ENCODE measurements at regions not wholly inside any gene's neighbourhood (a gene's known extent, or its start where the extent isn't known, plus 50 kb on each side); places are given as distances from the start of the nearest gene placed in this dataset.

DNA sequence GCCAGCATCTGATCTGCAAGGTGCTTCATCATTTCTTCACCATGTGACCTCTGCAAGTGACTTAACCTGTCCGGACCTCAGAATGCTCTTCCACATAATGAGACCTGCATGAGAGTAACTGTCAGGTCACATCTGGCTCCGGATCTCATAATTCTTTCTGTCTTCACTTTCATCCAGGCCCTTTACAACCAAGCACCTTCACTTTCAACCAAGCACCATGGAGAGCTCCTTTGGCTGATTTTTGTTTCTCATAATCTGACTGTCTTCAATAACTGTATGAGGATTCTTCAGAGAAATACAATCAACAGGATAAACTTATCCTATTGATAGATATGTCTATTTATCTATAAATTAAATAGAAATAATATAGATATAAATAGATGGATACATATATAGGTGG is 148.1 kb downstream of the VCX3A start:
- TF ChIP-seq POLR2AphosphoS5 (IDR thresholded peaks at IDR 0.05; ENCODE audit: low read depth, low read length) = no peak
- TF ChIP-seq, protein P1, sequence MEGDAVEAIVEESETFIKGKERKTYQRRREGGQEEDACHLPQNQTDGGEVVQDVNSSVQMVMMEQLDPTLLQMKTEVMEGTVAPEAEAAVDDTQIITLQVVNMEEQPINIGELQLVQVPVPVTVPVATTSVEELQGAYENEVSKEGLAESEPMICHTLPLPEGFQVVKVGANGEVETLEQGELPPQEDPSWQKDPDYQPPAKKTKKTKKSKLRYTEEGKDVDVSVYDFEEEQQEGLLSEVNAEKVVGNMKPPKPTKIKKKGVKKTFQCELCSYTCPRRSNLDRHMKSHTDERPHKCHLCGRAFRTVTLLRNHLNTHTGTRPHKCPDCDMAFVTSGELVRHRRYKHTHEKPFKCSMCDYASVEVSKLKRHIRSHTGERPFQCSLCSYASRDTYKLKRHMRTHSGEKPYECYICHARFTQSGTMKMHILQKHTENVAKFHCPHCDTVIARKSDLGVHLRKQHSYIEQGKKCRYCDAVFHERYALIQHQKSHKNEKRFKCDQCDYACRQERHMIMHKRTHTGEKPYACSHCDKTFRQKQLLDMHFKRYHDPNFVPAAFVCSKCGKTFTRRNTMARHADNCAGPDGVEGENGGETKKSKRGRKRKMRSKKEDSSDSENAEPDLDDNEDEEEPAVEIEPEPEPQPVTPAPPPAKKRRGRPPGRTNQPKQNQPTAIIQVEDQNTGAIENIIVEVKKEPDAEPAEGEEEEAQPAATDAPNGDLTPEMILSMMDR (IDR thresholded peaks at IDR 0.05) = no peak
